BLaER1 (cell line): ENCODE measurements at regions not wholly inside any gene's neighbourhood (a gene's known extent, or its start where the extent isn't known, plus 50 kb on each side); places are given as distances from the start of the nearest gene placed in this dataset.

Source experiments
- H3K27ac ChIP-seq: shearing (Covaris generic); formaldehyde crosslinking; 2 replicates; pipeline ENCODE4 v1.8.1; 2022
- H3K27me3 ChIP-seq: shearing (Covaris generic); formaldehyde crosslinking; 2 replicates; pipeline ENCODE4 v1.8.1; 2022
- H3K36me3 ChIP-seq: shearing (Covaris generic); formaldehyde crosslinking; 2 replicates; pipeline ENCODE4 v1.8.1; 2022
- H3K4me1 ChIP-seq: shearing (Covaris generic); formaldehyde crosslinking; 2 replicates; pipeline ENCODE4 v1.8.1; 2022
- H3K4me2 ChIP-seq: shearing (Covaris generic); formaldehyde crosslinking; 2 replicates; pipeline ENCODE4 v1.8.1; 2022
- H3K4me3 ChIP-seq: shearing (Covaris generic); formaldehyde crosslinking; 2 replicates; pipeline ENCODE4 v1.8.1; 2022
- H3K9ac ChIP-seq: shearing (Covaris generic); formaldehyde crosslinking; 2 replicates; pipeline ENCODE4 v1.8.1; 2022
- H3K9me3 ChIP-seq: shearing (Covaris generic); formaldehyde crosslinking; 2 replicates; pipeline ENCODE4 v1.8.1; 2022
- H4K20me1 ChIP-seq: shearing (Covaris generic); formaldehyde crosslinking; 2 replicates; pipeline ENCODE4 v1.8.1; 2022
- Cebpa-rat ChIP-seq: shearing (Covaris generic); IDR thresholded peaks from 2 replicates; pipeline ENCODE4 v1.8.1; 2022

- no peaks in the 10 kb centered on the region for H3K27me3 ChIP-seq
- no peak overlapping the region for H3K4me2 ChIP-seq
- no peaks in the 10 kb centered on the region for H4K20me1 ChIP-seq
- no peak overlapping the region for H3K9ac ChIP-seq
- no peak for TF ChIP-seq Cebpa-rat
- H3K4me1 ChIP-seq, result peaks cover 10% of the 10 kb centered on the region
- no peak overlapping the region for H3K27ac ChIP-seq
- no peak overlapping the region for H3K4me3 ChIP-seq
- no peaks in the 10 kb centered on the region for H3K9me3 ChIP-seq
- H3K36me3 ChIP-seq, result no peaks in the 10 kb centered on the region
These were observed 64.7 kb upstream of the FGGY start for GRCh38 chr1:59232216-59232615.

- Histone ChIP-seq H3K27ac (no peak overlapping the region), H3K4me3 (no peak overlapping the region), H3K9ac (no peak overlapping the region), H3K4me1 (peaks cover 10% of the 10 kb centered on the region), H3K4me2 (no peak overlapping the region), H3K9me3 (no peaks in the 10 kb centered on the region), H4K20me1 (no peaks in the 10 kb centered on the region), H3K36me3 (no peaks in the 10 kb centered on the region), H3K27me3 (no peaks in the 10 kb centered on the region)
- no peak for TF ChIP-seq Cebpa-rat
These were observed 63.5 kb upstream of the FGGY start for GRCh38 chr1:59233444-59233843.

- H4K20me1 ChIP-seq, result no peaks in the 10 kb centered on the region
- no peak overlapping the region for H3K27ac ChIP-seq
- H3K4me2 ChIP-seq, result no peak overlapping the region
- H3K4me3 ChIP-seq, result no peak overlapping the region
- no peaks in the 10 kb centered on the region for H3K9me3 ChIP-seq
- no peaks in the 10 kb centered on the region for H3K27me3 ChIP-seq
- no peak for TF ChIP-seq Cebpa-rat
- no peaks in the 10 kb centered on the region for H3K4me1 ChIP-seq
- H3K9ac ChIP-seq, result no peak overlapping the region
- H3K36me3 ChIP-seq, result no peaks in the 10 kb centered on the region
These were observed 60.0 kb upstream of the FGGY start for GRCh38 chr1:59236721-59237545.

- no peak for TF ChIP-seq Cebpa-rat
- Histone ChIP-seq H3K27me3 (no peaks in the 10 kb centered on the region), H4K20me1 (no peaks in the 10 kb centered on the region), H3K4me1 (no peaks in the 10 kb centered on the region), H3K9me3 (no peaks in the 10 kb centered on the region), H3K4me3 (no peak overlapping the region), H3K27ac (no peak overlapping the region), H3K9ac (no peak overlapping the region), H3K4me2 (no peak overlapping the region), H3K36me3 (no peaks in the 10 kb centered on the region)
These were observed 59.0 kb upstream of the FGGY start for GRCh38 chr1:59237900-59238299.

- no peaks in the 10 kb centered on the region for H3K36me3 ChIP-seq
- H3K9me3 ChIP-seq, result no peaks in the 10 kb centered on the region
- TF ChIP-seq Cebpa-rat, result no peak
- H3K9ac ChIP-seq, result no peak overlapping the region
- no peak overlapping the region for H3K27ac ChIP-seq
- H3K4me3 ChIP-seq, result no peak overlapping the region
- no peaks in the 10 kb centered on the region for H3K4me1 ChIP-seq
- H4K20me1 ChIP-seq, result no peaks in the 10 kb centered on the region
- no peaks in the 10 kb centered on the region for H3K27me3 ChIP-seq
- H3K4me2 ChIP-seq, result no peak overlapping the region
These were observed 58.5 kb upstream of the FGGY start for GRCh38 chr1:59238333-59238934.

- H4K20me1 ChIP-seq, result no peaks in the 10 kb centered on the region
- H3K27me3 ChIP-seq, result no peaks in the 10 kb centered on the region
- H3K9ac ChIP-seq, result no peak overlapping the region
- H3K27ac ChIP-seq, result no peak overlapping the region
- no peak for TF ChIP-seq Cebpa-rat
- no peak overlapping the region for H3K4me2 ChIP-seq
- no peak overlapping the region for H3K4me3 ChIP-seq
- no peaks in the 10 kb centered on the region for H3K9me3 ChIP-seq
- H3K36me3 ChIP-seq, result no peaks in the 10 kb centered on the region
- no peaks in the 10 kb centered on the region for H3K4me1 ChIP-seq
These were observed 57.9 kb upstream of the FGGY start for GRCh38 chr1:59238993-59239392.

GRCh38 chr1:59241909-59242308 is 55.0 kb upstream of the FGGY start:
- H3K4me1 ChIP-seq, result no peaks in the 10 kb centered on the region
- H3K9me3 ChIP-seq, result 0 out of 2 replicates have a peak, but pooled peaks cover 2% of the 10 kb centered on the region
- H3K4me3 ChIP-seq, result no peak overlapping the region
- H3K27me3 ChIP-seq, result no peaks in the 10 kb centered on the region
- no peaks in the 10 kb centered on the region for H4K20me1 ChIP-seq
- no peak overlapping the region for H3K27ac ChIP-seq
- H3K9ac ChIP-seq, result no peak overlapping the region
- no peak overlapping the region for H3K4me2 ChIP-seq
- H3K36me3 ChIP-seq, result no peaks in the 10 kb centered on the region
- TF ChIP-seq Cebpa-rat, result no peak

GRCh38 chr1:59242370-59242769 is 54.5 kb upstream of the FGGY start:
- Histone ChIP-seq H3K9me3 (peaks cover 6% of the 10 kb centered on the region; the same call in 1 of the 2 replicates), H3K4me2 (no peak overlapping the region), H3K27ac (no peak overlapping the region), H3K9ac (no peak overlapping the region), H3K4me3 (no peak overlapping the region), H3K4me1 (no peaks in the 10 kb centered on the region), H3K27me3 (no peaks in the 10 kb centered on the region), H4K20me1 (no peaks in the 10 kb centered on the region), H3K36me3 (no peaks in the 10 kb centered on the region)
- no peak for TF ChIP-seq Cebpa-rat

GRCh38 chr1:59243550-59243949 is 53.3 kb upstream of the FGGY start:
- Histone ChIP-seq H4K20me1 (no peaks in the 10 kb centered on the region), H3K36me3 (no peaks in the 10 kb centered on the region), H3K4me1 (no peaks in the 10 kb centered on the region), H3K9me3 (peaks cover 10% of the 10 kb centered on the region; the same call in 1 of the 2 replicates), H3K27me3 (no peaks in the 10 kb centered on the region), H3K27ac (no peak overlapping the region), H3K4me2 (no peak overlapping the region), H3K4me3 (no peak overlapping the region), H3K9ac (no peak overlapping the region)
- no peak for TF ChIP-seq Cebpa-rat

GRCh38 chr1:59243978-59244377 is 52.9 kb upstream of the FGGY start:
- no peak overlapping the region for H3K27ac ChIP-seq
- no peaks in the 10 kb centered on the region for H3K4me1 ChIP-seq
- peaks cover 10% of the 10 kb centered on the region; the same call in 1 of the 2 replicates for H3K9me3 ChIP-seq
- no peak overlapping the region for H3K9ac ChIP-seq
- no peaks in the 10 kb centered on the region for H4K20me1 ChIP-seq
- no peaks in the 10 kb centered on the region for H3K27me3 ChIP-seq
- no peak overlapping the region for H3K4me2 ChIP-seq
- no peak for TF ChIP-seq Cebpa-rat
- no peak overlapping the region for H3K4me3 ChIP-seq
- H3K36me3 ChIP-seq, result no peaks in the 10 kb centered on the region
